Heart left ventricle (tissue), 16 donors: ENCODE measurements at regions not wholly inside any gene's neighbourhood (a gene's known extent, or its start where the extent isn't known, plus 50 kb on each side); places are given as distances from the start of the nearest gene placed in this dataset.
A peak's percentile ranks its signal among the peaks of the same experiment; 100 is the strongest.

Experiments used
- ATAC-seq, 4 donors: fragments of 200-7000 bp; cut with Tn5 transposase; one replicate each; pipeline ENCODE4 v1.9.1; 2020 to 2022; ENCODE audit warnings: moderate library complexity in 4 of 4, mild to moderate bottlenecking in 3 of 4, moderate number of reproducible peaks in 1 of 4
- DNase-seq, 5 donors: peaks; one replicate each; pipeline ENCODE4 v3.0.0-alpha.2; 2020
- H3K27ac ChIP-seq, 12 donors: fragments of 200-600 bp; sonication (generic) in 4 of 12; one replicate each; pipeline versions ENCODE4 v1.5.0 to v1.8.0; 2016 to 2022; ENCODE audit warnings: mild to moderate bottlenecking in 2 of 12
- H3K27me3 ChIP-seq, 9 donors: fragments of 200-600 bp; sonication (generic) in 2 of 9; one replicate each; pipeline versions ENCODE4 v1.5.1 to v1.8.0; 2016 to 2022; ENCODE audit warnings: mild to moderate bottlenecking in 3 of 9
- H3K36me3 ChIP-seq, 9 donors: fragments of 200-600 bp; sonication (generic) in 2 of 9; one replicate each; pipeline versions ENCODE4 v1.5.0 to v1.8.0; 2018 to 2022; ENCODE audit warnings: mild to moderate bottlenecking in 2 of 9
- H3K4me1 ChIP-seq, 12 donors: fragments of 200-600 bp; sonication (generic) in 4 of 12; one replicate each; pipeline versions ENCODE4 v1.5.0 to v1.8.0; 2016 to 2022; ENCODE audit warnings: mild to moderate bottlenecking in 3 of 12
- H3K4me3 ChIP-seq, 12 donors: fragments of 200-600 bp; sonication (generic) in 4 of 12; one replicate each; pipeline versions ENCODE4 v1.5.0 to v1.8.0; 2017 to 2022; ENCODE audit warnings: mild to moderate bottlenecking in 9 of 12, moderate library complexity in 4 of 12
- H3K9me3 ChIP-seq, 12 donors: fragments of 200-600 bp; sonication (generic) in 4 of 12; one replicate each; pipeline versions ENCODE4 v1.5.0 to v1.8.0; 2016 to 2022; ENCODE audit warnings: mild to moderate bottlenecking in 1 of 12
- POLR2A ChIP-seq, 2 donors: fragments of 450-650 bp; IDR thresholded peaks; one replicate each; pipeline ENCODE4 v1.6.1; 2017; ENCODE audit warnings: antibody characterized with exemption in 2 of 2, mild to moderate bottlenecking in 2 of 2, moderate library complexity in 2 of 2
- WGBS, 4 donors: extraction: QIAGEN DNeasy Blood & Tissue Kit in 2 of 4; methylation state at CpG; one replicate each; pipeline versions ENCODE4 v1.1.5 to v1.1.7; 2013 to 2018; 5-methylcytosine and 5-hydroxymethylcytosine counted together
- intact Hi-C, 10 donors: fragments of 100-400 bp; cut with DNase I; formaldehyde crosslinking; loops; one replicate each; pipeline versions ENCODE4 v1.11.1 to v1.14.2; 2022
- TF ChIP-seq, protein P1 (sequence below), 12 donors: fragments of 200-600 bp; sonication (generic) in 4 of 12; IDR thresholded peaks; one replicate each; pipeline versions ENCODE4 v1.5.0 to v1.8.0; 2018 to 2022; ENCODE audit warnings: antibody characterized with exemption in 12 of 12, mild to moderate bottlenecking in 5 of 12
- donor health status: ischemic (EF 13 %, LVEDD 7.1; RV severe dilation, severe dysfunction).
- donor health status: healthy with polysubstance abuse.
- donor health status: DM: no; HTN: yes; CAD: no.
- donor health status: DM: no; HTN: no; CAD: no.
- donor health status: ischemic (EF 25% LVEDD 6.9; RV normal size, moderate dysfunction).
- donor health status: ischemic (EF 25% LVEDD 5.7; RV mildly dilated, moderate dysfunction).
- donor health status: healthy.
- donor health status: DM: yes; HTN: yes; CAD: no.
- donor health status: ischemic (EF 35%, LVEDD 5.7; RV mildly dilated, moderate dysfunction).
- donor health status: nonischemic (EF 11% LVEDD 7.7; RV severe dilation, severe dysfunction).
- donor health status: DM: yes; HTN: yes; CAD: no.
- donor health status: PGD.
- donor health status: ischemic (EF 29% LVEDD 5.4; RV normal size, mild dysfunction).
- donor health status: nonischemic (EF 23%, LVEDD 6.1; RV moderate dilation, normal function).

DNA sequence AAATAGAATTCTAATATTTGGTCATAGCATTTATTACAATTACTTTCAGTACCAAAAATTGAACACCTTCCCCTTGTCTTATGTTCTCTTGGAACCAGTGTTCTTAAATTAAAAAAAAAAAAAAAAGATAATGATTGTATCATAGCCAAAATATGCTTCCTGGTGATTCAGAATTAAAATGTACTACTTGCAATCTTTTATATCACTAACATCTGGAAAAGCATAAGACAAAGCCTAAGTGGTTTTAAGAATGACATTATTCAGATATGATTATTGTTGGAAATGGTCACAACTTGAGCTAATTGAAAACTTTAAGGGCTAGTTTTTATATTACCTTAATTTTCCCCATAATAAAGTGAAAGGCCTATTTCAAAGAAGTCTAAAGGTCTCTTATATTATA, 493.3 kb upstream of the MARCKS start:
- intact Hi-C loops = no loop called here
- TF ChIP-seq POLR2A (IDR thresholded peaks at IDR 0.05) = no peak
- TF ChIP-seq, protein P1, sequence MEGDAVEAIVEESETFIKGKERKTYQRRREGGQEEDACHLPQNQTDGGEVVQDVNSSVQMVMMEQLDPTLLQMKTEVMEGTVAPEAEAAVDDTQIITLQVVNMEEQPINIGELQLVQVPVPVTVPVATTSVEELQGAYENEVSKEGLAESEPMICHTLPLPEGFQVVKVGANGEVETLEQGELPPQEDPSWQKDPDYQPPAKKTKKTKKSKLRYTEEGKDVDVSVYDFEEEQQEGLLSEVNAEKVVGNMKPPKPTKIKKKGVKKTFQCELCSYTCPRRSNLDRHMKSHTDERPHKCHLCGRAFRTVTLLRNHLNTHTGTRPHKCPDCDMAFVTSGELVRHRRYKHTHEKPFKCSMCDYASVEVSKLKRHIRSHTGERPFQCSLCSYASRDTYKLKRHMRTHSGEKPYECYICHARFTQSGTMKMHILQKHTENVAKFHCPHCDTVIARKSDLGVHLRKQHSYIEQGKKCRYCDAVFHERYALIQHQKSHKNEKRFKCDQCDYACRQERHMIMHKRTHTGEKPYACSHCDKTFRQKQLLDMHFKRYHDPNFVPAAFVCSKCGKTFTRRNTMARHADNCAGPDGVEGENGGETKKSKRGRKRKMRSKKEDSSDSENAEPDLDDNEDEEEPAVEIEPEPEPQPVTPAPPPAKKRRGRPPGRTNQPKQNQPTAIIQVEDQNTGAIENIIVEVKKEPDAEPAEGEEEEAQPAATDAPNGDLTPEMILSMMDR (IDR thresholded peaks at IDR 0.05) = no peak
- ATAC-seq (peak in 1 of 4 donors; percentile 35), DNase-seq (no peak)
- Histone ChIP-seq H3K27me3 (no peaks in the 10 kb centered on the region), H3K9me3 (no peaks in the 10 kb centered on the region), H3K27ac (peak overlapping the region in 2 of 12 donors; percentile 2 to 56), H3K4me3 (no peak overlapping the region), H3K36me3 (no peaks in the 10 kb centered on the region), H3K4me1 (peaks cover 0 to 38% (median 11%) of the 10 kb centered on the region in 12 donors)

DNA sequence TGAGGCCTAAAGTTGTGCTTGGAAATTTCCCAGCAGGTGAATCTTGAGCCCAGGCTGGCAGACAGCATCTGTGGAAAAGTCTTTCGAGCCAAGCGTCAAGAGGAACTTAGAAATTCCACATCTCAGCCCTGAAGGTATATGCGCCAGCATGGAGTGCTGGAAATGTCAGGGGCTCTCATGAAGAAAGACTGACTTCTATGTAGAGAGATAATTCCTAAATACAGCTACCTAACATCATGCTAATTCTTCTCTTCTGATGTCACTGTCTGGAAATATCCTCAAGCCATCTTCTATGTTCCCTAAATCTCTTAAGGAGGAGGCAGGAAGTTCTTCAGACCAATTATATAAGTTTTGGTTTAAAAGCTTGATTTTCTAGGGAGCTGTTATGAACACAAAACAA, 492.4 kb upstream of the MARCKS start:
- Histone ChIP-seq H3K27ac (peak overlapping the region in 3 of 12 donors; percentile 25 to 59 (median 56)), H3K36me3 (no peaks in the 10 kb centered on the region), H3K4me3 (no peak overlapping the region), H3K27me3 (no peaks in the 10 kb centered on the region), H3K9me3 (no peaks in the 10 kb centered on the region), H3K4me1 (peaks cover 0 to 34% (median 10%) of the 10 kb centered on the region in 12 donors)
- TF ChIP-seq, protein P1 (IDR thresholded peaks at IDR 0.05) = no peak
- TF ChIP-seq POLR2A (IDR thresholded peaks at IDR 0.05) = no peak
- WGBS, 4 donors = 94 to 100% (median 97%) methylated on average over 3 of the region's 3 CpGs
- no peak for DNase-seq
- intact Hi-C loops = no loop called here
- peak in 2 of 4 donors; percentile 31 to 48 for ATAC-seq

DNA sequence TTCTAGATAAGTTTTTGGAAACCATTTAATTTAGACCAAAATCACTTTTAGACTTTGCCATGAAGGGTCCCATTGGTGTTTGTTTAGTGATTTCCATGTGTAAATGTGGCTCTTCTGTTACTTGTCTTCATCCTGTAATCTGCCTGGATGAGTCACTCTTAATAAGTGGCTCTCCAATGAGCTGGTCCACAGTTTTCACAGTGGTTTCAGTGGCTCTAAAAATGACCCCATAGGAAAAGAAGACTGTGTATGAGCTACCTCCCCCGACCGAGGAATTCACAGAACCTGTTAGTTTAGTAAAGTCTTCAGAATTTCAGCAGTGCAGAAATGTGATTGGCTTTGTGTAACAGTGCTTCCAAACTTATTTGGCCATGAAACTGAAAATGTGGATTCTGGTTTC, 492.0 kb upstream of the MARCKS start:
- Histone ChIP-seq H3K4me3 (no peak overlapping the region), H3K27ac (peak overlapping the region in 3 of 12 donors; percentile 25 to 59 (median 56)), H3K4me1 (peaks cover 0 to 30% (median 7%) of the 10 kb centered on the region in 12 donors), H3K27me3 (no peaks in the 10 kb centered on the region), H3K9me3 (no peaks in the 10 kb centered on the region), H3K36me3 (no peaks in the 10 kb centered on the region)
- 64 to 94% (median 88%) methylated on average over 2 of the region's 2 CpGs for WGBS, 4 donors
- ATAC-seq = peak in 1 of 4 donors; percentile 44
- no peak for TF ChIP-seq POLR2A (IDR thresholded peaks at IDR 0.05)
- TF ChIP-seq, protein P1 (IDR thresholded peaks at IDR 0.05) = no peak
- DNase-seq = no peak
- intact Hi-C loops = no loop called here

DNA sequence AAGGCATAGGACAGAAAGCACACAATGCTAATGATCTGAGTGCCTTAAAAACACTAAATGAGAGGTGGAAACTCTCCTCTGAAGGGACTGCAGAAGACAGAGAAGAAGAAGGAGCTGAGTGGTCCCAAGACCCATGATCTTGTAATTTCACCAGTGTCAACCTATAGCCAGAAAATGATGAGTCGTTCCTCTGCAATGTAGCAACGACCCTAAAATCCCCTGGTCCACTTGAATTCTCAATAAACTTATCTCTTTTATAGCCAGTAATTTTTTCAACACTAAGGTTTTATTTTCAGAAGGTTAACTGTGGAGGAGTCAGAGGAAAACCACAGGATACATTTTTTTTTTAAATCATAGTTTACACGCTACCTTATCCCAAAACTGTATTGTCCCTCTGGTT, 490.6 kb upstream of the MARCKS start:
- H3K27me3 ChIP-seq = no peaks in the 10 kb centered on the region
- peaks cover 0 to 27% (median 4%) of the 10 kb centered on the region in 12 donors for H3K4me1 ChIP-seq
- no peak for ATAC-seq
- no peaks in the 10 kb centered on the region for H3K36me3 ChIP-seq
- DNase-seq = no peak
- no peak overlapping the region for H3K27ac ChIP-seq
- no peaks in the 10 kb centered on the region for H3K9me3 ChIP-seq
- intact Hi-C loops = no loop called here
- no peak overlapping the region for H3K4me3 ChIP-seq
- TF ChIP-seq, protein P1 (IDR thresholded peaks at IDR 0.05) = no peak
- TF ChIP-seq POLR2A (IDR thresholded peaks at IDR 0.05) = no peak
- 87 to 91% (median 89%) methylated on average over 3 of the region's 3 CpGs for WGBS, 4 donors
